GM12875 (cell line): ENCODE measurements at regions not wholly inside any gene's neighbourhood (a gene's known extent, or its start where the extent isn't known, plus 50 kb on each side); places are given as distances from the start of the nearest gene placed in this dataset.

ENCODE experiments used
- H3K4me3 ChIP-seq: one replicate; pipeline ENCODE4 v1.5.1; 2011; ENCODE audit warnings: low read depth, low read length, control low read depth
- CTCF ChIP-seq: IDR thresholded peaks from 2 replicates; pipeline ENCODE4 v1.5.1; 2011; ENCODE audit warnings: low read depth, mild to moderate bottlenecking, control low read depth, inconsistent platforms, low read length, moderate library complexity, borderline replicate concordance; ENCODE audit not compliant: insufficient read depth

- no peak overlapping the region for H3K4me3 ChIP-seq
- TF ChIP-seq CTCF: no peak
Observed at GRCh38 chr1:218898921-218899320, 274.8 kb upstream of the LYPLAL1 start.

GRCh38 chr1:218900615-218901014 lies 273.1 kb upstream of the LYPLAL1 start:
- no peak overlapping the region for H3K4me3 ChIP-seq
- TF ChIP-seq CTCF: no peak

GRCh38 chr1:218904416-218904815 lies 269.3 kb upstream of the LYPLAL1 start:
- TF ChIP-seq CTCF: no peak
- no peak overlapping the region for H3K4me3 ChIP-seq

- no peak overlapping the region for H3K4me3 ChIP-seq
- no peak for TF ChIP-seq CTCF
Observed at GRCh38 chr1:218916720-218917119, 257.0 kb upstream of the LYPLAL1 start.

- no peak overlapping the region for H3K4me3 ChIP-seq
- no peak for TF ChIP-seq CTCF
Observed at GRCh38 chr1:218917656-218918055, 256.0 kb upstream of the LYPLAL1 start.

- H3K4me3 ChIP-seq: no peak overlapping the region
- TF ChIP-seq CTCF: no peak
Observed at GRCh38 chr1:218925777-218926176, 247.9 kb upstream of the LYPLAL1 start.

- no peak for TF ChIP-seq CTCF
Observed at GRCh38 chr1:218926631-218927030, 247.0 kb upstream of the LYPLAL1 start.

More at GRCh38 chr1:218926631-218927030, 247.0 kb upstream of the LYPLAL1 start:
- H3K4me3 ChIP-seq: no peak overlapping the region
